Neuronal stem cell (in vitro differentiated cells): ENCODE measurements at regions not wholly inside any gene's neighbourhood (a gene's known extent, or its start where the extent isn't known, plus 50 kb on each side); places are given as distances from the start of the nearest gene placed in this dataset.

Source experiments
- DNase-seq: peaks from one replicate; pipeline ENCODE4 v3.0.0-alpha.2; 2013; ENCODE audit warnings: low spot score
- H2AFZ ChIP-seq: one replicate; pipeline ENCODE4 v1.6.1; 2013; ENCODE audit warnings: mild to moderate bottlenecking, low read length, inconsistent platforms
- H2AK5ac ChIP-seq: 2 replicates; pipeline ENCODE4 v1.6.1; 2013; ENCODE audit warnings: low read depth, mild to moderate bottlenecking, inconsistent platforms, low read length, moderate library complexity, mixed read lengths
- H2BK120ac ChIP-seq: 2 replicates; pipeline ENCODE4 v1.6.1; 2013; ENCODE audit warnings: low read depth, mild to moderate bottlenecking, inconsistent platforms, low read length, moderate library complexity, mixed read lengths
- H2BK12ac ChIP-seq: one replicate; pipeline ENCODE4 v1.6.1; 2013; ENCODE audit warnings: low read length, inconsistent platforms
- H2BK15ac ChIP-seq: 2 replicates; pipeline ENCODE4 v1.6.1; 2013; ENCODE audit warnings: mild to moderate bottlenecking, low read length, inconsistent platforms, mixed read lengths
- H2BK5ac ChIP-seq: one replicate; pipeline ENCODE4 v1.6.1; 2013; ENCODE audit warnings: inconsistent platforms, mild to moderate bottlenecking, low read length, moderate library complexity
- H3K14ac ChIP-seq: one replicate; pipeline ENCODE4 v1.6.1; 2013; ENCODE audit warnings: low read length, inconsistent platforms
- H3K18ac ChIP-seq: 2 replicates; pipeline ENCODE4 v1.6.1; 2013; ENCODE audit warnings: low read length, inconsistent platforms
- H3K23ac ChIP-seq: 2 replicates; pipeline ENCODE4 v1.6.1; 2013; ENCODE audit warnings: low read depth, mild to moderate bottlenecking, mixed read lengths, low read length, inconsistent platforms; ENCODE audit not compliant: poor library complexity
- H3K27ac ChIP-seq: replicated peaks from 3 replicates; pipeline ENCODE4 v1.5.1; 2013; ENCODE audit warnings: low read length, inconsistent platforms
- H3K27me3 ChIP-seq, 3 experiments: 2 replicates each; pipeline ENCODE4 v1.6.1; 2013; ENCODE audit warnings: low read length in 3 of 3, mild to moderate bottlenecking in 2 of 3, inconsistent platforms in 1 of 3, low read depth in 1 of 3, mixed read lengths in 1 of 3, moderate library complexity in 1 of 3; ENCODE audit not compliant: control insufficient read depth in 3 of 3, insufficient read depth in 3 of 3
- H3K36me3 ChIP-seq, 2 donors: replicated peaks in 1 of 2; 2 replicates each; pipeline ENCODE4 v1.6.1; 2013; ENCODE audit warnings: low read length in 2 of 2; ENCODE audit not compliant: control insufficient read depth in 2 of 2, insufficient read depth in 2 of 2
- H3K4ac ChIP-seq: 2 replicates; pipeline ENCODE4 v1.6.1; 2013; ENCODE audit warnings: inconsistent platforms, mild to moderate bottlenecking, low read length, moderate library complexity
- H3K4me1 ChIP-seq, 2 donors: 1 replicate in 1 of 2; 2 replicates in 1 of 2; pipeline ENCODE4 v1.6.1; 2013; ENCODE audit warnings: low read length in 2 of 2, low read depth in 1 of 2; ENCODE audit not compliant: control insufficient read depth in 2 of 2, insufficient read depth in 1 of 2
- H3K4me2 ChIP-seq: one replicate; pipeline ENCODE4 v1.6.1; 2013; ENCODE audit warnings: mild to moderate bottlenecking, low read length, inconsistent platforms; ENCODE audit not compliant: insufficient read depth, poor library complexity, severe bottlenecking
- H3K4me3 ChIP-seq, 2 donors: 2 replicates each; pipeline ENCODE4 v1.5.1; 2013; ENCODE audit warnings: low read length in 2 of 2, mild to moderate bottlenecking in 2 of 2, inconsistent platforms in 1 of 2, moderate library complexity in 1 of 2
- H3K79me1 ChIP-seq: one replicate; pipeline ENCODE4 v1.6.1; 2013; ENCODE audit warnings: low read depth, mild to moderate bottlenecking, inconsistent platforms, low read length, moderate library complexity
- H3K9ac ChIP-seq: one replicate; pipeline ENCODE4 v1.6.1; 2013; ENCODE audit warnings: mild to moderate bottlenecking, low read depth, low read length, inconsistent platforms; ENCODE audit not compliant: poor library complexity
- H3K9me3 ChIP-seq, 2 donors: replicated peaks in 1 of 2; 2 replicates each; pipeline versions ENCODE3 to v1.6.1; 2013; ENCODE audit warnings: low read length in 2 of 2, mild to moderate bottlenecking in 2 of 2, inconsistent platforms in 1 of 2, low read depth in 1 of 2, mixed read lengths in 1 of 2, moderate library complexity in 1 of 2; ENCODE audit not compliant: control insufficient read depth in 2 of 2, insufficient read depth in 1 of 2
- H4K8ac ChIP-seq: one replicate; pipeline ENCODE4 v1.6.1; 2013; ENCODE audit warnings: low read depth, mild to moderate bottlenecking, inconsistent platforms, low read length, moderate library complexity
- H4K91ac ChIP-seq: one replicate; pipeline ENCODE4 v1.6.1; 2013; ENCODE audit warnings: low read length, low read depth, mild to moderate bottlenecking, inconsistent platforms; ENCODE audit not compliant: poor library complexity
- WGBS, 2 donors: extraction: QIAGEN DNeasy Blood & Tissue Kit; methylation state at CpG; one replicate each; pipeline ENCODE4 v1.1.7; 2013; ENCODE audit warnings: missing lambda C conversion rate in 2 of 2, mixed read lengths in 1 of 2; ENCODE audit not compliant: insufficient read length in 2 of 2, insufficient replicate concordance in 1 of 2; ENCODE audit errors: extremely low coverage in 2 of 2; 5-methylcytosine and 5-hydroxymethylcytosine counted together

- Histone ChIP-seq H2BK120ac (no peak overlapping the region), H2AK5ac (no peak overlapping the region), H4K91ac (no peak overlapping the region), H3K4me3 (no peak overlapping the region), H3K36me3 (no peaks in the 10 kb centered on the region), H3K4me1 (peaks cover 0 to 3% of the 10 kb centered on the region in 2 donors), H3K4me2 (no peak overlapping the region), H4K8ac (no peak overlapping the region), H3K14ac (no peak overlapping the region), H3K23ac (no peak overlapping the region), H3K79me1 (no peaks in the 10 kb centered on the region), H3K18ac (no peak overlapping the region), H3K9me3 (peaks cover 0 to 5% of the 10 kb centered on the region in 2 donors), H3K27ac (no peak overlapping the region), H2BK5ac (no peak overlapping the region), H2BK15ac (no peak overlapping the region), H2BK12ac (no peak overlapping the region), H3K9ac (no peak overlapping the region), H3K27me3 (no peaks in the 10 kb centered on the region), H2AFZ (no peak overlapping the region), H3K4ac (no peak overlapping the region)
- no CpG with 5 or more reads among the region's 2 CpGs for WGBS, 2 donors
- no peak for DNase-seq
Measured at GRCh38 chr6:11412011-11412424, 125.5 kb upstream of the TMEM170B start.

GRCh38 chr6:11411593-11411992 lies 126.0 kb upstream of the TMEM170B start:
- no peak for DNase-seq
- Histone ChIP-seq H2BK15ac (no peak overlapping the region), H3K14ac (no peak overlapping the region), H3K4ac (no peak overlapping the region), H3K36me3 (no peaks in the 10 kb centered on the region), H4K8ac (no peak overlapping the region), H3K79me1 (no peaks in the 10 kb centered on the region), H2BK120ac (no peak overlapping the region), H3K27me3 (no peaks in the 10 kb centered on the region), H2BK5ac (no peak overlapping the region), H2AK5ac (no peak overlapping the region), H3K9me3 (peaks cover 0 to 4% of the 10 kb centered on the region in 2 donors), H2BK12ac (no peak overlapping the region), H2AFZ (no peak overlapping the region), H3K4me3 (no peak overlapping the region), H3K4me1 (peaks cover 0 to 3% of the 10 kb centered on the region in 2 donors), H3K9ac (no peak overlapping the region), H3K18ac (no peak overlapping the region), H4K91ac (no peak overlapping the region), H3K27ac (no peak overlapping the region), H3K4me2 (no peak overlapping the region), H3K23ac (no peak overlapping the region)
- no CpG with 5 or more reads among the region's 3 CpGs for WGBS, 2 donors

GRCh38 chr6:11410539-11411307 lies 126.8 kb upstream of the TMEM170B start:
- Histone ChIP-seq H3K4me1 (peaks cover 0 to 3% of the 10 kb centered on the region in 2 donors), H4K8ac (no peak overlapping the region), H3K23ac (no peak overlapping the region), H4K91ac (no peak overlapping the region), H3K27me3 (no peaks in the 10 kb centered on the region), H2BK5ac (no peak overlapping the region), H2BK120ac (no peak overlapping the region), H2BK12ac (no peak overlapping the region), H3K14ac (no peak overlapping the region), H2AK5ac (no peak overlapping the region), H3K9me3 (peaks cover 0 to 2% of the 10 kb centered on the region in 2 donors), H3K79me1 (no peaks in the 10 kb centered on the region), H2BK15ac (no peak overlapping the region), H2AFZ (no peak overlapping the region), H3K9ac (no peak overlapping the region), H3K18ac (no peak overlapping the region), H3K4ac (no peak overlapping the region), H3K36me3 (no peaks in the 10 kb centered on the region), H3K27ac (no peak overlapping the region), H3K4me2 (no peak overlapping the region), H3K4me3 (no peak overlapping the region)
- no CpG with 5 or more reads among the region's 4 CpGs for WGBS, 2 donors
- no peak for DNase-seq

- no peak overlapping the region for H3K18ac ChIP-seq
- H3K14ac ChIP-seq, result no peak overlapping the region
- no peak overlapping the region for H2BK12ac ChIP-seq
- no peak overlapping the region for H3K4ac ChIP-seq
- no peak overlapping the region for H2AK5ac ChIP-seq
- H3K27me3 ChIP-seq, result no peaks in the 10 kb centered on the region
- H3K79me1 ChIP-seq, result no peaks in the 10 kb centered on the region
- no peak overlapping the region for H4K91ac ChIP-seq
- no peak overlapping the region for H3K4me2 ChIP-seq
- DNase-seq, result no peak
- H2BK5ac ChIP-seq, result no peak overlapping the region
- no peak overlapping the region for H3K27ac ChIP-seq
- no peak overlapping the region for H2BK120ac ChIP-seq
- H4K8ac ChIP-seq, result no peak overlapping the region
- no peaks in the 10 kb centered on the region for H3K36me3 ChIP-seq
- H3K4me3 ChIP-seq, result no peak overlapping the region
- H3K9ac ChIP-seq, result no peak overlapping the region
- H2AFZ ChIP-seq, result no peak overlapping the region
- no peak overlapping the region for H2BK15ac ChIP-seq
- peaks cover 0 to 2% of the 10 kb centered on the region in 2 donors for H3K9me3 ChIP-seq
- H3K4me1 ChIP-seq, result peaks cover 3% of the 10 kb centered on the region in 2 donors
- no peak overlapping the region for H3K23ac ChIP-seq
Measured at GRCh38 chr6:11409371-11409770, 128.2 kb upstream of the TMEM170B start.
